Hepatocyte (in vitro differentiated cells): ENCODE measurements at regions not wholly inside any gene's neighbourhood (a gene's known extent, or its start where the extent isn't known, plus 50 kb on each side); places are given as distances from the start of the nearest gene placed in this dataset.

Experiments used
- EZH2 ChIP-seq: fragments of 200-600 bp; sonication (generic); IDR thresholded peaks from 2 replicates; pipeline ENCODE4 v1.6.1; 2016; ENCODE audit warnings: antibody characterized with exemption, mild to moderate bottlenecking, borderline replicate concordance
- EZH2phosphoT487 ChIP-seq: fragments of 200-600 bp; sonication (generic); IDR thresholded peaks from one replicate; pipeline ENCODE4 v1.6.1; 2018; ENCODE audit warnings: antibody characterized with exemption, mild to moderate bottlenecking, low read depth, moderate library complexity; ENCODE audit not compliant: unreplicated experiment, severe bottlenecking
- TF ChIP-seq, protein P1 (sequence below): fragments of 200-600 bp; sonication (generic); IDR thresholded peaks from 2 replicates; pipeline ENCODE4 v1.5.1; 2016; ENCODE audit warnings: antibody characterized with exemption, mild to moderate bottlenecking; ENCODE audit not compliant: poor library complexity

DNA sequence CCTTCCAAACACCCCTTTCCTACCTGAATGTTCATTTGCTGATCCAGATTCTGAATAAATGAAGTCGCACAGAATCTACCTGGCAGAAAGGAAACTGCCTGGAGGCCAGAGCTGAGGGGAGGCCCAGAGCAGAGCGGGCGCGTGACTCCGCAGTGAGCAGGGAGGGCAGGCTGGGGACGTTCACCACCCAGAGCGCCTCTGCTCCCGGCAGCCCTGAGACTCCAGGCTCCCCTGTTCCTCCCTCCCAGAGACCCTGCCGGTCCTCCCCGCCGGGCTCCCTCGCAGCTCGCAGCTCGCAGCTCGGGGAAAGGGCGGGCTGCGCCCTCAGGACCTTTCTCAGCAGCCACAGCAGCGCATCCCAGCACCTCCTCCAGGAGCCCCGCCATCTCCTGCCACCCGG is 176.7 kb upstream of the ZNF32 start:
- TF ChIP-seq, protein P1, sequence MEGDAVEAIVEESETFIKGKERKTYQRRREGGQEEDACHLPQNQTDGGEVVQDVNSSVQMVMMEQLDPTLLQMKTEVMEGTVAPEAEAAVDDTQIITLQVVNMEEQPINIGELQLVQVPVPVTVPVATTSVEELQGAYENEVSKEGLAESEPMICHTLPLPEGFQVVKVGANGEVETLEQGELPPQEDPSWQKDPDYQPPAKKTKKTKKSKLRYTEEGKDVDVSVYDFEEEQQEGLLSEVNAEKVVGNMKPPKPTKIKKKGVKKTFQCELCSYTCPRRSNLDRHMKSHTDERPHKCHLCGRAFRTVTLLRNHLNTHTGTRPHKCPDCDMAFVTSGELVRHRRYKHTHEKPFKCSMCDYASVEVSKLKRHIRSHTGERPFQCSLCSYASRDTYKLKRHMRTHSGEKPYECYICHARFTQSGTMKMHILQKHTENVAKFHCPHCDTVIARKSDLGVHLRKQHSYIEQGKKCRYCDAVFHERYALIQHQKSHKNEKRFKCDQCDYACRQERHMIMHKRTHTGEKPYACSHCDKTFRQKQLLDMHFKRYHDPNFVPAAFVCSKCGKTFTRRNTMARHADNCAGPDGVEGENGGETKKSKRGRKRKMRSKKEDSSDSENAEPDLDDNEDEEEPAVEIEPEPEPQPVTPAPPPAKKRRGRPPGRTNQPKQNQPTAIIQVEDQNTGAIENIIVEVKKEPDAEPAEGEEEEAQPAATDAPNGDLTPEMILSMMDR: no peak
- TF ChIP-seq EZH2phosphoT487 (no peak), EZH2 (no peak)
